T-cell (primary cell): ENCODE measurements at regions not wholly inside any gene's neighbourhood (a gene's known extent, or its start where the extent isn't known, plus 50 kb on each side); places are given as distances from the start of the nearest gene placed in this dataset.

Experiments used
- ATAC-seq, 4 experiments: fragments of 200-7000 bp in 3 of 4; fragments of 150-1000 bp in 1 of 4; cut with Tn5 transposase; replicated peaks in 1 of 4; 1 replicate in 3 of 4; 2 replicates in 1 of 4; pipeline ENCODE4 v1.10.0; 2021; ENCODE audit warnings: moderate library complexity in 3 of 4, mild to moderate bottlenecking in 2 of 4, moderate number of reproducible peaks in 1 of 4
- CTCF ChIA-PET, 2 donors: fragments of 300-600 bp; sonication (Branson Sonifier 250); formaldehyde crosslinking; loops; one replicate each; lab custom pipeline; 2022; ENCODE audit warnings: antibody characterized with exemption in 2 of 2; lab: Charles Lee
- POLR2A ChIA-PET, 2 donors: fragments of 300-600 bp; sonication (Branson Sonifier 250); formaldehyde crosslinking; loops; one replicate each; lab custom pipeline; 2022; ENCODE audit warnings: antibody characterized with exemption in 2 of 2; lab: Charles Lee
- DNase-seq, 35 experiments: peaks; one replicate each; pipeline versions ENCODE4 v3.0.0 to v3.0.0-alpha.2; 2013 to 2023
- H3K27ac ChIP-seq: one replicate; pipeline ENCODE4 v1.5.1; 2013; ENCODE audit warnings: low read length
- H3K27me3 ChIP-seq, 2 experiments: replicated peaks in 1 of 2; 1 replicate in 1 of 2; 2 replicates in 1 of 2; pipeline versions ENCODE4 v1.6.1 to v1.7.0; 2013; ENCODE audit warnings: low read length in 1 of 2, mixed read lengths in 1 of 2; ENCODE audit not compliant: control insufficient read depth in 2 of 2, insufficient read depth in 2 of 2; ENCODE audit errors: extremely low read depth in 1 of 2
- H3K36me3 ChIP-seq, 2 donors: 1 replicate in 1 of 2; 2 replicates in 1 of 2; pipeline versions ENCODE4 v1.6.1 to v1.7.0; 2013; ENCODE audit warnings: low read length in 1 of 2; ENCODE audit not compliant: control insufficient read depth in 2 of 2, insufficient read depth in 1 of 2; ENCODE audit errors: extremely low read depth in 1 of 2
- H3K4me1 ChIP-seq, 2 experiments: 1 replicate in 1 of 2; 2 replicates in 1 of 2; pipeline versions ENCODE4 v1.6.1 to v1.7.0; 2013; ENCODE audit warnings: low read length in 2 of 2, mixed read lengths in 1 of 2; ENCODE audit not compliant: insufficient read depth in 2 of 2, control insufficient read depth in 1 of 2; ENCODE audit errors: extremely low read depth in 1 of 2
- H3K4me3 ChIP-seq, 2 donors: 1 replicate in 1 of 2; 2 replicates in 1 of 2; pipeline versions ENCODE4 v1.5.1 to v1.7.0; 2013; ENCODE audit warnings: mild to moderate bottlenecking in 2 of 2, low read length in 1 of 2, moderate library complexity in 1 of 2; ENCODE audit not compliant: control insufficient read depth in 1 of 2; ENCODE audit errors: extremely low read depth in 1 of 2
- H3K9me3 ChIP-seq: 2 replicates; pipeline ENCODE4 v1.7.0; 2013
- H3K27ac Mint-ChIP-seq, 2 donors: one replicate each; pipeline ENCODE4 v1.8.0; 2020 to 2021; ENCODE audit warnings: mild to moderate bottlenecking in 2 of 2, mixed read lengths in 2 of 2
- H3K27me3 Mint-ChIP-seq, 2 donors: one replicate each; pipeline ENCODE4 v1.8.0; 2021 to 2022; ENCODE audit warnings: mixed read lengths in 2 of 2
- H3K36me3 Mint-ChIP-seq: one replicate; pipeline ENCODE4 v1.8.0; 2021; ENCODE audit warnings: mixed read lengths
- H3K4me1 Mint-ChIP-seq, 3 donors: one replicate each; pipeline ENCODE4 v1.8.0; 2020 to 2022; ENCODE audit warnings: mixed read lengths in 3 of 3, mild to moderate bottlenecking in 1 of 3
- H3K4me3 Mint-ChIP-seq, 3 donors: one replicate each; pipeline ENCODE4 v1.8.0; 2020 to 2022; ENCODE audit warnings: mild to moderate bottlenecking in 3 of 3, mixed read lengths in 3 of 3, moderate library complexity in 3 of 3
- H3K9me3 Mint-ChIP-seq, 3 donors: one replicate each; pipeline ENCODE4 v1.8.0; 2020 to 2022; ENCODE audit warnings: mixed read lengths in 3 of 3
- WGBS: methylation state at CpG from one replicate; pipeline ENCODE4 v1.1.5; 2013; ENCODE audit warnings: missing lambda C conversion rate; ENCODE audit not compliant: insufficient coverage; 5-methylcytosine and 5-hydroxymethylcytosine counted together

- no peaks in the 10 kb centered on the region for H3K27me3 ChIP-seq
- H3K36me3 Mint-ChIP-seq: no peaks in the 10 kb centered on the region
- no peaks in the 10 kb centered on the region for H3K9me3 ChIP-seq
- H3K27ac ChIP-seq: no peak overlapping the region
- H3K4me1 Mint-ChIP-seq: no peaks in the 10 kb centered on the region
- peaks cover 0 to 6% of the 10 kb centered on the region in 2 donors for H3K27me3 Mint-ChIP-seq
- no peaks in the 10 kb centered on the region for H3K4me1 ChIP-seq
- DNase-seq (no peak), ATAC-seq (no peak)
- H3K36me3 ChIP-seq: no peaks in the 10 kb centered on the region
- ChIA-PET CTCF (interaction anchor here in 1 of 2 donors (0.6 kb wide), 1 partner anchor 1682 kb away, joined by 3 read pairs; no protein-coding TSS in a partner anchor), POLR2A (interaction anchor here in 1 of 2 donors (0.6 kb wide), 1 partner anchor 198 kb away, joined by 13 read pairs; no protein-coding TSS in a partner anchor)
- H3K27ac Mint-ChIP-seq: no peak overlapping the region
- peaks cover 0 to 8% (median 0%) of the 10 kb centered on the region in 3 donors for H3K9me3 Mint-ChIP-seq
- no peak overlapping the region for H3K4me3 Mint-ChIP-seq
- H3K4me3 ChIP-seq: no peak overlapping the region
- 86% methylated on average over 1 of the region's 5 CpGs for WGBS
Measured at GRCh38 chr13:107118506-107118905, 550.6 kb upstream of the ARGLU1 start.

- Mint-ChIP-seq H3K4me3 (no peak overlapping the region), H3K9me3 (peaks cover 0 to 11% (median 4%) of the 10 kb centered on the region in 3 donors), H3K4me1 (no peaks in the 10 kb centered on the region), H3K36me3 (no peaks in the 10 kb centered on the region), H3K27me3 (peaks cover 0 to 6% of the 10 kb centered on the region in 2 donors), H3K27ac (no peak overlapping the region)
- CTCF ChIA-PET: interaction anchor here in 1 of 2 donors (0.6 kb wide), 1 partner anchor 1681 kb away, joined by 3 read pairs; no protein-coding TSS in a partner anchor
- POLR2A ChIA-PET: no interaction called here
- WGBS: 84% methylated on average over 10 of the region's 15 CpGs
- no peak for DNase-seq
- Histone ChIP-seq H3K36me3 (no peaks in the 10 kb centered on the region), H3K9me3 (no peaks in the 10 kb centered on the region), H3K4me3 (no peak overlapping the region), H3K4me1 (no peaks in the 10 kb centered on the region), H3K27me3 (no peaks in the 10 kb centered on the region), H3K27ac (no peak overlapping the region)
- ATAC-seq: no peak
Measured at GRCh38 chr13:107117327-107118012, 549.5 kb upstream of the ARGLU1 start.

- POLR2A ChIA-PET: no interaction called here
- no peaks in the 10 kb centered on the region for H3K36me3 ChIP-seq
Measured at GRCh38 chr13:107113387-107113786, 545.5 kb upstream of the ARGLU1 start.

GRCh38 chr13:107111248-107111647 is 543.3 kb upstream of the ARGLU1 start:
- POLR2A ChIA-PET: no interaction called here
- no peaks in the 10 kb centered on the region for H3K36me3 Mint-ChIP-seq
- H3K9me3 ChIP-seq: no peaks in the 10 kb centered on the region
- H3K27ac ChIP-seq: no peak overlapping the region
- no peak overlapping the region for H3K4me3 ChIP-seq
- CTCF ChIA-PET: no interaction called here
- H3K9me3 Mint-ChIP-seq: peaks cover 8 to 28% (median 18%) of the 10 kb centered on the region in 3 donors
- no peaks in the 10 kb centered on the region for H3K4me1 ChIP-seq
- H3K27ac Mint-ChIP-seq: no peak overlapping the region
- ATAC-seq (no peak), DNase-seq (no peak)
- no peak overlapping the region for H3K4me3 Mint-ChIP-seq
- H3K27me3 ChIP-seq: no peaks in the 10 kb centered on the region
- no peaks in the 10 kb centered on the region for H3K27me3 Mint-ChIP-seq
- H3K36me3 ChIP-seq: no peaks in the 10 kb centered on the region
- 100% methylated on average over 1 of the region's 1 CpG for WGBS
- H3K4me1 Mint-ChIP-seq: no peaks in the 10 kb centered on the region

More at GRCh38 chr13:107113387-107113786, 545.5 kb upstream of the ARGLU1 start:
- Histone ChIP-seq H3K4me1 (no peaks in the 10 kb centered on the region), H3K27me3 (no peaks in the 10 kb centered on the region), H3K4me3 (no peak overlapping the region), H3K27ac (no peak overlapping the region), H3K9me3 (no peaks in the 10 kb centered on the region)
- no peaks in the 10 kb centered on the region for H3K36me3 Mint-ChIP-seq
- H3K9me3 Mint-ChIP-seq: peaks cover 11 to 28% (median 12%) of the 10 kb centered on the region in 3 donors
- ATAC-seq (no peak), DNase-seq (no peak)
- H3K4me1 Mint-ChIP-seq: no peaks in the 10 kb centered on the region
- no peak overlapping the region for H3K27ac Mint-ChIP-seq
- peaks cover 0 to 6% of the 10 kb centered on the region in 2 donors for H3K27me3 Mint-ChIP-seq
- WGBS: 33% methylated on average over 1 of the region's 1 CpG
- CTCF ChIA-PET: no interaction called here
- H3K4me3 Mint-ChIP-seq: no peak overlapping the region

GRCh38 chr13:107104631-107105030 is 536.7 kb upstream of the ARGLU1 start:
- Histone ChIP-seq H3K27me3 (no peaks in the 10 kb centered on the region), H3K9me3 (no peaks in the 10 kb centered on the region), H3K4me3 (no peak overlapping the region), H3K27ac (no peak overlapping the region), H3K36me3 (no peaks in the 10 kb centered on the region), H3K4me1 (no peaks in the 10 kb centered on the region)
- ChIA-PET POLR2A (no interaction called here), CTCF (no interaction called here)
- no peaks in the 10 kb centered on the region for H3K4me1 Mint-ChIP-seq
- no peak overlapping the region for H3K27ac Mint-ChIP-seq
- no peak overlapping the region for H3K4me3 Mint-ChIP-seq
- H3K36me3 Mint-ChIP-seq: no peaks in the 10 kb centered on the region
- no peaks in the 10 kb centered on the region for H3K27me3 Mint-ChIP-seq
- no peak for DNase-seq
- H3K9me3 Mint-ChIP-seq: peaks cover 9 to 17% (median 13%) of the 10 kb centered on the region in 3 donors
- ATAC-seq: no peak
- no CpG with 5 or more reads among the region's 2 CpGs for WGBS

GRCh38 chr13:107102676-107103075 is 534.7 kb upstream of the ARGLU1 start:
- no peaks in the 10 kb centered on the region for H3K27me3 Mint-ChIP-seq
- H3K27ac Mint-ChIP-seq: no peak overlapping the region
- no CpG with 5 or more reads among the region's 1 CpG for WGBS
- DNase-seq (no peak), ATAC-seq (no peak)
- Histone ChIP-seq H3K4me3 (no peak overlapping the region), H3K4me1 (no peaks in the 10 kb centered on the region), H3K36me3 (no peaks in the 10 kb centered on the region), H3K27ac (no peak overlapping the region), H3K27me3 (no peaks in the 10 kb centered on the region), H3K9me3 (no peaks in the 10 kb centered on the region)
- H3K36me3 Mint-ChIP-seq: no peaks in the 10 kb centered on the region
- ChIA-PET POLR2A (no interaction called here), CTCF (no interaction called here)
- H3K4me3 Mint-ChIP-seq: no peak overlapping the region
- H3K4me1 Mint-ChIP-seq: no peaks in the 10 kb centered on the region
- peaks cover 3 to 11% (median 11%) of the 10 kb centered on the region in 3 donors for H3K9me3 Mint-ChIP-seq
